Keratinocyte (primary cell): ENCODE measurements at regions not wholly inside any gene's neighbourhood (a gene's known extent, or its start where the extent isn't known, plus 50 kb on each side); places are given as distances from the start of the nearest gene placed in this dataset.

ENCODE experiments used
- EZH2 ChIP-seq: IDR thresholded peaks from one replicate; pipeline ENCODE4 v1.6.1; 2012; ENCODE audit warnings: inconsistent platforms, mild to moderate bottlenecking, low read length, moderate library complexity
- TF ChIP-seq, protein P1 (sequence below), 3 experiments: IDR thresholded peaks in 1 of 3; conservative IDR thresholded peaks in 1 of 3; optimal IDR thresholded peaks in 1 of 3; 2 replicates in 2 of 3; 3 replicates in 1 of 3; pipeline versions ENCODE3 to v1.5.1; 2011; ENCODE audit warnings: low read length in 3 of 3, mild to moderate bottlenecking in 3 of 3, moderate library complexity in 2 of 3, control low read depth in 1 of 3, inconsistent platforms in 1 of 3; ENCODE audit not compliant: insufficient read depth in 2 of 3; ENCODE audit errors: extremely low read depth in 1 of 3

DNA sequence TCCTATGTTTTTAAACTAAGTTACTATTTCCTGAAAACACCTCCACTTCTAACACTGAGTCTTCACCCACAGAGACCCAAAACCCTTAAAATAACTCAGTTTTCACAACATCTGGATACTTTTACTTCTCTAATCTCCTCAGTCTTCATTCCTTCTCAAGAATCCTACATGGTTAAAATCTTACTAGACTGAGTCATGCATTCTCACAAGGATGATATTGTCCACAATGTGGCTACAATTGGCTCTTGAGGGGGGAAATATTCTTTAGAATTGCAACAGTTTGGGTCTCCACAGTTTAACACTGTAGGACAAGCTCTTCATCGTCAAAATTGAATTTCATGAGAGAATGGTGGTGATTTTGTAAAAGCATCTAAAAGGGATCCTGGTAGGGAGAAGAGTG, 397.1 kb downstream of the SLITRK5 start:
- TF ChIP-seq, protein P1, sequence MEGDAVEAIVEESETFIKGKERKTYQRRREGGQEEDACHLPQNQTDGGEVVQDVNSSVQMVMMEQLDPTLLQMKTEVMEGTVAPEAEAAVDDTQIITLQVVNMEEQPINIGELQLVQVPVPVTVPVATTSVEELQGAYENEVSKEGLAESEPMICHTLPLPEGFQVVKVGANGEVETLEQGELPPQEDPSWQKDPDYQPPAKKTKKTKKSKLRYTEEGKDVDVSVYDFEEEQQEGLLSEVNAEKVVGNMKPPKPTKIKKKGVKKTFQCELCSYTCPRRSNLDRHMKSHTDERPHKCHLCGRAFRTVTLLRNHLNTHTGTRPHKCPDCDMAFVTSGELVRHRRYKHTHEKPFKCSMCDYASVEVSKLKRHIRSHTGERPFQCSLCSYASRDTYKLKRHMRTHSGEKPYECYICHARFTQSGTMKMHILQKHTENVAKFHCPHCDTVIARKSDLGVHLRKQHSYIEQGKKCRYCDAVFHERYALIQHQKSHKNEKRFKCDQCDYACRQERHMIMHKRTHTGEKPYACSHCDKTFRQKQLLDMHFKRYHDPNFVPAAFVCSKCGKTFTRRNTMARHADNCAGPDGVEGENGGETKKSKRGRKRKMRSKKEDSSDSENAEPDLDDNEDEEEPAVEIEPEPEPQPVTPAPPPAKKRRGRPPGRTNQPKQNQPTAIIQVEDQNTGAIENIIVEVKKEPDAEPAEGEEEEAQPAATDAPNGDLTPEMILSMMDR (optimal IDR thresholded peaks at IDR 0.05 in 1 of 3, IDR thresholded peaks at IDR 0.05 in 1 of 3, conservative IDR thresholded peaks at IDR 0.05 in 1 of 3; ENCODE audit: extremely low read depth in 1 of 3, insufficient read depth in 2 of 3, low read length in 3 of 3): no peak
- no peak for TF ChIP-seq EZH2
